ENCODE measurements at regions not wholly inside any gene's neighbourhood (a gene's known extent, or its start where the extent isn't known, plus 50 kb on each side); places are given as distances from the start of the nearest gene placed in this dataset.

DNA sequence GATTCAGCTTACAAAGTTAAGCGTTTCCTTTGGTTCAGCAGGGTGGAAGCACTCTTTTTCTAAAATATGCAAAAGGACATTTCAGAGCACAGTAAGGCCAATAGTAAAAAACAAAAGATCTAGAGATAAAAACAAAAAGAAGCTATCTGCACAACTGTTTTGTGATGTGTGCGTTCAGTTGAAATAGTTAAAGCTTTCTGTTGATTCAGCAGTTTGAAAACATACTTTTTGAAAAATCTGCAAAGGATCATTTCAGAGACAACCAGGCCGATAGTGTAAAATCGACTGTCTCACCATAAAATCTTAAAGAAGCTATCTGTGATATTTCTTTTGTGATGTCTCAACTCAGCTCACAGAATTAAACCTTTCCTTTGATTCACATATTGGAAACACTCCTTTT is 300.0 kb upstream of the ALG10B start:
- Histone ChIP-seq H3K27me3 (ENCODE audit: insufficient read depth, low read length) (no peaks in the 10 kb centered on the region), H3K9ac (ENCODE audit: low read depth, low read length) (no peak overlapping the region), H3K27ac (ENCODE audit: low read depth, low read length) (no peak overlapping the region), H3K4me1 (ENCODE audit: insufficient read depth, low read length) (no peaks in the 10 kb centered on the region), H3K4me3 (ENCODE audit: low read length) (no peak overlapping the region), H3K9me3 (ENCODE audit: insufficient read depth, low read depth, low read length) (peaks cover 100% of the 10 kb centered on the region), H3K36me3 (ENCODE audit: insufficient read depth, low read length) (no peaks in the 10 kb centered on the region)
- 82% methylated on average over 4 of the region's 4 CpGs for WGBS

DNA sequence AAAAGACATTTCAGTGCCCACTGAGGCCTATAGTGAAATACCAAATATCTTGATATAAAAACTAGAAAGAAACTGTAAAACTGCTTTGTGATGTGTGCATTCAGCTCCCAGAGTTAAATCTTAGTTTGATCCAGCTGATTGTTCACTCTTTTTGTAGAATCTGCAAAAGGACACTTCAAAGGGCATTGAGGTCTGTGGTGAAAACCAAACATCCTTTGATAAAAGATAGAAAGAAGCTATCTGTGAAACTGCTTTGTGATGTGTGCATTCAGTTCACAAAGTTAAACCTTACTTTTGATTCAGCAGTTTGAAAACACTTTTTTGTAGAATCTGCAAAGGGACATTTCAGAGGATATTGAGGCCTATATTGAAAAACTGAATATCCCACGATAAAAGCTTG is 290.7 kb upstream of the ALG10B start:
- 43% methylated on average over 1 of the region's 1 CpG for WGBS
- Histone ChIP-seq H3K9me3 (ENCODE audit: insufficient read depth, low read depth, low read length) (peaks cover 95% of the 10 kb centered on the region), H3K36me3 (ENCODE audit: insufficient read depth, low read length) (no peaks in the 10 kb centered on the region), H3K4me3 (ENCODE audit: low read length) (no peak overlapping the region), H3K27ac (ENCODE audit: low read depth, low read length) (no peak overlapping the region), H3K9ac (ENCODE audit: low read depth, low read length) (no peak overlapping the region), H3K27me3 (ENCODE audit: insufficient read depth, low read length) (no peaks in the 10 kb centered on the region), H3K4me1 (ENCODE audit: insufficient read depth, low read length) (no peaks in the 10 kb centered on the region)

DNA sequence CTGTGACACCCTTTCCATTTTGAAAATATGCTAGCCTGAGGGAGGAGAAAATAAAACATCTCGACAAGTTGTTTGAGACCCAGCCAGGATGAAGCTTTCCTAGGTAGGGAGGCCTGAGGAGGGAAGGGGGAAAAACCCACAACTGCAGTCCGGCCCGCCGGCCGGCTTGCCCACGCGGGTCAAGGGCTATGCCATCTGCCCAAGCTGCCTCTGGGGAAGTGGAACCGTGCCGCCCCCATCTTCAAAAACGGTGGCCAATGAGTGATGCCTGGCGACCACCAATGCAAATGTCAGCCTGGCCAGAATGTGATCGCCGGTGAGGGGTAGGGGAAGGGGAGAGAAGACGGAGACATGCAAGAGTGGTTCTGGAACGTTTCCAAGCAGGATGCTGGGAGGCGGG is 263.5 kb upstream of the ALG10B start:
- peaks cover 94% of the 10 kb centered on the region for H3K9me3 ChIP-seq (ENCODE audit: insufficient read depth, low read depth, low read length)
- H3K27ac ChIP-seq (ENCODE audit: low read depth, low read length) = no peak overlapping the region

DNA sequence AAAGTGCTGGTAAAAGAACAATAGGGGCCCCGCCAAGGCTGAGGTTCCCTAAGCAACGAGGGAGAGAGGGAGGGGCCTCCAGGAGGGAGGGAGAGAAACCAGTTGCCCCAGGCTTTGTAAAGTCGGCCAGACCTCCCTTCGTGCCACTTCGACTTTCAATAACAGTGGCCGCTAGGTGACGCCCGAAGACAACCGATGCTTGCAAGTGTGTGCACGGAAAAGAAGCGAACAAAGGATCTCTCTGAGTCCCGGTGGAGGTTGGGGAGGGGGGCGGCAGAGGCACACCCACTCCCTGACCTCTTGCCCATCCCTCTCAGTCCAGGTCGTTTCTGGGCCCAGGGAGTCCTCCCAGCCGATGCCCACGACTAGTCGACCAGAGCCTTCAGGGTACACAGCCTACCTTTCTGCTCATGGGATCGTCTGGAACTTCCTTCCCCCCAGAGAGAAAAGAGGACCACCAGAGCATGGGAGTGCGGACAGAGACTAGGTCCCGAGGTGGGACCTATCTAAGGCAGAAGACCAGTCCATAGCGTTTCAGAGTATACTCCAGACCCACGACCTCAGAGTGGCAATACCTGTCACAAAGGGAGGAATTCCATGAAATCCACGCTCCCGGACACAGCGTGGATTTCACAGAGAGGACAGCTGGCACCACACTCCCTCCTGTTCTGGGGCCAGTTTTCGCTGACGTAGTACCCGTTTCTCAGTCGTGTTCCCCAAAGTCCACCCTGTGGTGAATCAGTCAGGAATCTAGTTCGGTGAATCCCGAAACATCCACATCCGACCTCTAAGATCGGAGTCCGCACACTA is 262.7 kb upstream of the ALG10B start:
- no peak overlapping the region for H3K27ac ChIP-seq (ENCODE audit: low read depth, low read length)
- no peaks in the 10 kb centered on the region for H3K27me3 ChIP-seq (ENCODE audit: insufficient read depth, low read length)
- peaks cover 91% of the 10 kb centered on the region for H3K9me3 ChIP-seq (ENCODE audit: insufficient read depth, low read depth, low read length)
- no peak overlapping the region for H3K9ac ChIP-seq (ENCODE audit: low read depth, low read length)
- H3K4me1 ChIP-seq (ENCODE audit: insufficient read depth, low read length) = no peaks in the 10 kb centered on the region
- no peaks in the 10 kb centered on the region for H3K36me3 ChIP-seq (ENCODE audit: insufficient read depth, low read length)
- no peak overlapping the region for H3K4me3 ChIP-seq (ENCODE audit: low read length)
- 84% methylated on average over 34 of the region's 34 CpGs for WGBS

More for the DNA sequence above, 263.5 kb upstream of the ALG10B start:
- Histone ChIP-seq H3K4me1 (ENCODE audit: insufficient read depth, low read length) (no peaks in the 10 kb centered on the region), H3K36me3 (ENCODE audit: insufficient read depth, low read length) (no peaks in the 10 kb centered on the region), H3K9ac (ENCODE audit: low read depth, low read length) (no peak overlapping the region), H3K4me3 (ENCODE audit: low read length) (no peak overlapping the region), H3K27me3 (ENCODE audit: insufficient read depth, low read length) (no peaks in the 10 kb centered on the region)
- 91% methylated on average over 14 of the region's 16 CpGs for WGBS

DNA sequence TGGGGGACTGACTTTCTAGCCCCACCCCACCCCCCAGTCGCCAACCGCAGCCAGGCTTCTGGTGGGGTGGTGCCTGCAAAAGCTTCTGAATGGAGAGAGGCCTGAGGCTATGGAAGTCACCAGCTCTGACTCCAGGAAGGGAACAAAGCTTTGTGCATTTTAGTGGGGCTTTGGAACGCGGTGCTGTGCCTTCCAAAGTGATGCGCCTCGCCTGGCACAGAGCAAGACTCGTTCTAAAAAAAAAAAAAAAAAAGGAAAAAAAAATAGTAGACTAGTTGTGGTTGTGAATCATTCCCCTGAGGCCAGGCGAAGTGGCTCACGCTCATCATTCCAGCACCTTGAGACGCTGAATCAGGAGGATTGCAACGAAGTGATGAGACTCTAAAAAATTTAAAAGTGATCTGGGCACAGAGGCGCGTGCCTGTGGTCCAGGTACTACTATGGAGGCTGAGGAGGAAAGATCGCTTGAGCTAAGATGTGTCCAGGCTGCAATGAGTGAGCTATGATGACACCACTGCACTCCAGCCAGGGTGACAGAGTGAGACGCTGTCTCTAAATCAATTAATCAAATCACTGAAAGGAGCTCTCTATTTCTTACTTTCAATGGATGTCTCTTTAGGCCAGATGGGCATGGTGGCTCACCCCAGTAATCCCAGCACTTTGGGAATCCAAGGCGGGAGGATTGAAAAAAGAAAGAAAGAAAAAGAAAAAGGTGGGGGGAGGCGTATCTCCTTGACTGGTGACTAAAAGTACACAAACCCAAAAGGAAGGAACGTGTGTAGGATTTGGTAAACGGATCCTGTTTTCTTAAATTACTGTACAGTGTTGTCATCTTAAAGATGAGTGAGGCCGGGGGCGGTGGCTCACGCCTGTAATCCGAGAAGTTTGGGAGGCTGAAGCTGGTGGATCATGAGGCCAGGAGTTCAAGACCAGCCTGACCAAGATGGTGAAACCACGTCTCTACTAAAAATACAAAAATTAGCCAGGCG is 259.6 kb upstream of the ALG10B start:
- H3K4me1 ChIP-seq (ENCODE audit: insufficient read depth, low read length) = no peaks in the 10 kb centered on the region
- H3K9me3 ChIP-seq (ENCODE audit: insufficient read depth, low read depth, low read length) = peaks cover 74% of the 10 kb centered on the region
- no peaks in the 10 kb centered on the region for H3K36me3 ChIP-seq (ENCODE audit: insufficient read depth, low read length)
- no peak overlapping the region for H3K9ac ChIP-seq (ENCODE audit: low read depth, low read length)
- no peaks in the 10 kb centered on the region for H3K27me3 ChIP-seq (ENCODE audit: insufficient read depth, low read length)
- no peak overlapping the region for H3K4me3 ChIP-seq (ENCODE audit: low read length)
- no peak overlapping the region for H3K27ac ChIP-seq (ENCODE audit: low read depth, low read length)
- WGBS = 85% methylated on average over 24 of the region's 25 CpGs

DNA sequence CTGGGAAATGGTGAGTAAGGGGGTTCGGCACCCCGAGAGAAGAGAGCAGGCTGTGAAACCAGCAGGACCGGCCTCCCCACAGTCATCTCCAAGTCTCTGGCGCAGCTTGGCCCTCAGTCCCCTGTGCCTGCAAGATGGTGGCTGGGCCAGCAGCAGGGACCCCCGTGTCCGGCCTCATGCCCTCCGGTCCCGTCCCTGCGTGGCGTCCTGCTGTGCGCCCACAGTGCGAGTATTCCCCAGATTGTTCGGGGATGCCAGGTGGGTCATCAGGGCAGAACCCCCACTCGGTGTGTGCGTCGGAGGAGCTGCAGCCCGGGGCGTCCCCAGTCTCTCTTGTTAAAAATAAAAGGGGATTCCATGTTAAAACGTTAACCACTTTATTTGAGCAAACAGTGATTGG is 216.9 kb upstream of the ALG10B start:
- no peak overlapping the region for H3K9ac ChIP-seq (ENCODE audit: low read depth, low read length)
- no peaks in the 10 kb centered on the region for H3K27me3 ChIP-seq (ENCODE audit: insufficient read depth, low read length)
- WGBS = 90% methylated on average over 19 of the region's 19 CpGs
- no peak overlapping the region for H3K4me3 ChIP-seq (ENCODE audit: low read length)
- peaks cover 66% of the 10 kb centered on the region for H3K9me3 ChIP-seq (ENCODE audit: insufficient read depth, low read depth, low read length)
- no peak overlapping the region for H3K27ac ChIP-seq (ENCODE audit: low read depth, low read length)
- H3K36me3 ChIP-seq (ENCODE audit: insufficient read depth, low read length) = no peaks in the 10 kb centered on the region
- no peaks in the 10 kb centered on the region for H3K4me1 ChIP-seq (ENCODE audit: insufficient read depth, low read length)

DNA sequence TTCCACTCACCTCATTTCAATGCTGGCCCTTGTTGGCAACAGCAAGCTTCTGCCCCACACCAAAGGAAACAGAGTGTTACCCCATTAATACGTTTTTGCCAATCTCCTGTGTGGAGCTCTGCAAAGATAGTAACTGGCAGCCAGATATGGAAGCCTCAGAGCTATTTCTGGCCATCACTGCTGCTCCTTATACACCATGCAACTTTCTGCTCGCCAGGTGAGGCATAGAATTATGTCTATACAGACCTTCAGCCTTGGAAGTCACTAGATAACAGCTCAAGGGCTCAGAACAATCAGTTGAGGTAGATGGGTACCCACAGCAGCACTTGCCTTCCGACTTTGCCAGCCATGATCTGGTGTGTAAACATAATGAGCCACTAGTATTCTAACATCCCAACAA is 214.8 kb upstream of the ALG10B start:
- Histone ChIP-seq H3K4me3 (ENCODE audit: low read length) (no peak overlapping the region), H3K9me3 (ENCODE audit: insufficient read depth, low read depth, low read length) (peaks cover 87% of the 10 kb centered on the region), H3K36me3 (ENCODE audit: insufficient read depth, low read length) (no peaks in the 10 kb centered on the region), H3K27me3 (ENCODE audit: insufficient read depth, low read length) (no peaks in the 10 kb centered on the region), H3K9ac (ENCODE audit: low read depth, low read length) (no peak overlapping the region), H3K4me1 (ENCODE audit: insufficient read depth, low read length) (no peaks in the 10 kb centered on the region), H3K27ac (ENCODE audit: low read depth, low read length) (no peak overlapping the region)
- WGBS = 21% methylated on average over 3 of the region's 3 CpGs

DNA sequence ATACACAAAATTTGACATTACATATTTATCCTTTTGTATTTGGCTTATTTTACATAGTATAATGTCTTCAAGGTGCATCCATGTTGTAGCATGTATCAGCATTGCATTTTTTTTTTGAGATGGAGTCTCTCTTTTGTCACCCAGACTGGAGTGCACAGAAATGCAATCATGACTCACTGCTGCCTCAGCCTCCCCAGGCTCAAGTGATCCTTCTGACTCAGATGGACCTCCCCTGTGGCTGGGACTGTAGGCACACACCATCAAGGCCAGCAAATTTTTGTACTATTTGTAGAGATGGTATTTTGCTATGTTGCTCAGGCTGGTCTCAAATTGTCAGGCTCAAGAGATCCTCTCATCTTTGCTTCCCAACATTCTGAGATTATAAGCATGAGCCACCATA is 214.4 kb upstream of the ALG10B start:
- Histone ChIP-seq H3K9ac (ENCODE audit: low read depth, low read length) (no peak overlapping the region), H3K4me1 (ENCODE audit: insufficient read depth, low read length) (no peaks in the 10 kb centered on the region), H3K36me3 (ENCODE audit: insufficient read depth, low read length) (no peaks in the 10 kb centered on the region), H3K27ac (ENCODE audit: low read depth, low read length) (no peak overlapping the region), H3K4me3 (ENCODE audit: low read length) (no peak overlapping the region), H3K27me3 (ENCODE audit: insufficient read depth, low read length) (no peaks in the 10 kb centered on the region), H3K9me3 (ENCODE audit: insufficient read depth, low read depth, low read length) (peaks cover 91% of the 10 kb centered on the region)

DNA sequence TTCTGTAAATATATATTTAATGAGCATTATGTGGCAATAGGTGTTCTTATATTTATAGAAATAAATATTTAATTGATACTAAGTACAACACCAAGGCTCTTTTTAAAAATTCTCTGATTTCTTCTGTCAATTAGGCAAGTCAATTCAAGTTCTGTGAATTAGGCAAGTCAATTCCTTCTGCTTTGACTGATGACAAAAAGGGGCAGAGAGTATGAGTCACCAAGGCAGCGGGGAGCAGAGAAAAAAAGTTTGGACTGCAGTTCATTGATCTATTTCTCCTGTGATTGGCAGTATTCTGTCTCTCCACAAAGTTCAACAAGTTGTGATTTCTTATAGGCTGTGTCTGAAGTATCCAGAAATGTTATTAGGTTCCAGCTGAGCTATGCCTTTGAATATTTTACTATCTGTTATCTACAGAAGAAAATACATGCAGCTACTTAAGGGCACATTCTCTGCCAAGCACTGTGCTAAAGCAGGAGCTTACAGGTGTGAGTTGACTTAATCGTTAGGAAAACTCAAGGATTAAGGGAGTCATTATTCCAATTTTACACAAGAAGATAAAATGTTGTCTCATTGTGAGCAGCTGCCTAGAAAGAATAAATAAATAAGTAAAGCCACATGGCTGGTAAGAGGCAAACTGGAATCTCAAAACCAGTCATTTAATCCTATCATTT is 206.4 kb upstream of the ALG10B start:
- no peak overlapping the region for H3K4me3 ChIP-seq (ENCODE audit: low read length)
- WGBS = 80% methylated on average over 2 of the region's 2 CpGs
- H3K36me3 ChIP-seq (ENCODE audit: insufficient read depth, low read length) = no peaks in the 10 kb centered on the region
- H3K9me3 ChIP-seq (ENCODE audit: insufficient read depth, low read depth, low read length) = peaks cover 89% of the 10 kb centered on the region
- H3K27me3 ChIP-seq (ENCODE audit: insufficient read depth, low read length) = no peaks in the 10 kb centered on the region
- no peak overlapping the region for H3K27ac ChIP-seq (ENCODE audit: low read depth, low read length)
- no peak overlapping the region for H3K9ac ChIP-seq (ENCODE audit: low read depth, low read length)
- H3K4me1 ChIP-seq (ENCODE audit: insufficient read depth, low read length) = no peaks in the 10 kb centered on the region

DNA sequence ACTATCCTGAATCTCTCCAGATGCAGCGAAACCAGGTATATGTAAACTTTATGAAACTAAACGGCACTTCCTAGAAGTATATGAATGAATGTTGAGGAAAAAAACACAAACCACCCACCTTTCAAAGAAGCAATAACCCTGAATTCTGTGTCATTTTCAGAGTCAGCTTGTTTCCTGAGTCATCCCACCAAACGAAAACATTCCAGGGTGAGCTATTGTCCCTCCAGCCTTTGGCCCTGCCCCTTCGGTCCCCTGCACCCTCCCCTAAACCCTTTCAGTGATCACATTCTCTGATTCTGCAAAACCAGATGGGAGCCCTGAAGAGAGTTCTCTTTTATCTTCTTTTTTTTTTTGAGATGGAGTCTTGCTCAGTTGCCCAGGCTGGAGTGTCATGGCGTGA is 202.6 kb upstream of the ALG10B start:
- no peaks in the 10 kb centered on the region for H3K36me3 ChIP-seq (ENCODE audit: insufficient read depth, low read length)
- peaks cover 89% of the 10 kb centered on the region for H3K9me3 ChIP-seq (ENCODE audit: insufficient read depth, low read depth, low read length)
- H3K27me3 ChIP-seq (ENCODE audit: insufficient read depth, low read length) = no peaks in the 10 kb centered on the region
- 71% methylated on average over 3 of the region's 5 CpGs for WGBS
- no peak overlapping the region for H3K4me3 ChIP-seq (ENCODE audit: low read length)
- H3K27ac ChIP-seq (ENCODE audit: low read depth, low read length) = no peak overlapping the region
- no peaks in the 10 kb centered on the region for H3K4me1 ChIP-seq (ENCODE audit: insufficient read depth, low read length)
- H3K9ac ChIP-seq (ENCODE audit: low read depth, low read length) = no peak overlapping the region

DNA sequence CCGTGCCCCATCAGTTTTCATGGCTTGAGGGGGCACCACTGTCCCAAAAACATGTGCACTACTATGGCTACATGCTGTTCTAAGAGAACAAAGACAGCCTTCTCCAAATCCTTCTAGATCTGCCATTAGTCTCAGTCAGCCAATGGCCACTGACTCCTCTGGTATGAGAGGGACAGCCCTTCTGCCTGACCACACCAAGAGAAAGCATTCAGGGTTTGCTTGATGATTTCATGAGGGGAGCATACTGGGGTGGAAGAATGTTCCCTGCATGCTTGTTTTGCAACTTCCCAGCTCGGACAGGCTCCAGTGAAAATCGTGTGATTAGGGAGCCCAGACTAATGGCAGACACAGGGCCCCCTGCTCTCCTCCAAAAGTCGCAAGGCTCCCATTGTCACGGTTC is 199.6 kb upstream of the ALG10B start:
- Histone ChIP-seq H3K9me3 (ENCODE audit: insufficient read depth, low read depth, low read length) (peaks cover 91% of the 10 kb centered on the region), H3K9ac (ENCODE audit: low read depth, low read length) (no peak overlapping the region), H3K4me1 (ENCODE audit: insufficient read depth, low read length) (no peaks in the 10 kb centered on the region), H3K27me3 (ENCODE audit: insufficient read depth, low read length) (no peaks in the 10 kb centered on the region), H3K36me3 (ENCODE audit: insufficient read depth, low read length) (no peaks in the 10 kb centered on the region), H3K4me3 (ENCODE audit: low read length) (no peak overlapping the region), H3K27ac (ENCODE audit: low read depth, low read length) (no peak overlapping the region)
- WGBS = 58% methylated on average over 5 of the region's 5 CpGs
